HEK293 (cell line): ENCODE measurements at regions not wholly inside any gene's neighbourhood (a gene's known extent, or its start where the extent isn't known, plus 50 kb on each side); places are given as distances from the start of the nearest gene placed in this dataset.

Experiments
- CTCF ChIA-PET: fragments of 350-600 bp; formaldehyde crosslinking; extraction: SDS; loops from one replicate; lab custom pipeline; 2021; ENCODE audit warnings: antibody characterized with exemption; lab: Yijun Ruan, JAX
- POLR2A ChIA-PET: fragments of 300-600 bp; formaldehyde crosslinking; extraction: SDS; loops from one replicate; lab custom pipeline; 2020; ENCODE audit warnings: antibody characterized with exemption, inconsistent platforms; lab: Yijun Ruan, JAX
- H3K27ac ChIP-seq: fragments of 200-500 bp; sonication (Bioruptor generic); 2 replicates; pipeline ENCODE4 v1.5.1; 2014; ENCODE audit warnings: low read depth, low read length, control low read depth, inconsistent platforms; ENCODE audit errors: extremely low read depth
- H3K36me3 ChIP-seq, 2 experiments: fragments of 200-500 bp in 1 of 2; sonication (Bioruptor generic) in 1 of 2; 1 replicate in 1 of 2; 2 replicates in 1 of 2; pipeline ENCODE4 v1.5.1; 2014 to 2017; ENCODE audit warnings: inconsistent platforms in 2 of 2, low read length in 2 of 2; ENCODE audit not compliant: control insufficient read depth in 2 of 2, insufficient read depth in 1 of 2
- H3K4me1 ChIP-seq: fragments of 200-500 bp; sonication (Bioruptor generic); 2 replicates; pipeline ENCODE4 v1.5.1; 2014; ENCODE audit warnings: mild to moderate bottlenecking, low read length, inconsistent platforms; ENCODE audit not compliant: control insufficient read depth, insufficient read depth
- H3K4me3 ChIP-seq: 2 replicates; pipeline ENCODE4 v1.5.1; 2011; ENCODE audit warnings: low read depth, mild to moderate bottlenecking, control low read depth, low read length, moderate library complexity
- H3K9me3 ChIP-seq: fragments of 200-500 bp; sonication (Bioruptor generic); 2 replicates; pipeline ENCODE4 v1.5.1; 2014; ENCODE audit warnings: low read depth, low read length, inconsistent platforms; ENCODE audit not compliant: control insufficient read depth, insufficient read depth
- HOXD13 ChIP-seq: sonication (generic); formaldehyde crosslinking; IDR thresholded peaks from 2 replicates; pipeline ENCODE4 v1.8.0; 2022; ENCODE audit warnings: missing genetic modification reagents, borderline replicate concordance
- PRDM1 ChIP-seq: fragments of 450-650 bp; formaldehyde crosslinking; IDR thresholded peaks from 2 replicates; pipeline ENCODE4; 2016; ENCODE audit warnings: missing biosample characterization, missing genetic modification characterization
- SP7 ChIP-seq: fragments of 450-650 bp; formaldehyde crosslinking; IDR thresholded peaks from 2 replicates; pipeline ENCODE4 v1.5.1; 2016; ENCODE audit warnings: missing biosample characterization, missing genetic modification characterization
- TCF7L2 ChIP-seq: IDR thresholded peaks from 2 replicates; pipeline ENCODE4 v1.6.1; 2011; ENCODE audit warnings: low read depth, mild to moderate bottlenecking, inconsistent platforms, low read length, moderate library complexity, borderline replicate concordance
- WT1 ChIP-seq: fragments of 450-650 bp; formaldehyde crosslinking; IDR thresholded peaks from 2 replicates; pipeline ENCODE4 v1.5.1; 2016; ENCODE audit warnings: missing biosample characterization, missing genetic modification characterization
- ZBTB7A ChIP-seq: fragments of 450-650 bp; formaldehyde crosslinking; IDR thresholded peaks from 2 replicates; pipeline ENCODE4 v1.5.1; 2016; ENCODE audit warnings: low read depth, missing biosample characterization, missing genetic modification characterization
- ZNF138 ChIP-seq: fragments of 450-650 bp; formaldehyde crosslinking; IDR thresholded peaks from 2 replicates; pipeline ENCODE4 v1.5.1; 2016; ENCODE audit warnings: missing biosample characterization, missing genetic modification characterization, borderline replicate concordance
- ZNF184 ChIP-seq: fragments of 450-650 bp; IDR thresholded peaks from 2 replicates; pipeline ENCODE4 v1.5.1; 2018; ENCODE audit warnings: missing biosample characterization, mild to moderate bottlenecking, missing genetic modification characterization
- ZNF324 ChIP-seq: fragments of 450-650 bp; formaldehyde crosslinking; IDR thresholded peaks from 2 replicates; pipeline ENCODE4 v1.5.1; 2016; ENCODE audit warnings: missing biosample characterization, missing genetic modification characterization
- ZNF366 ChIP-seq: fragments of 450-650 bp; formaldehyde crosslinking; conservative IDR thresholded peaks from 2 replicates; pipeline ENCODE4 v1.5.1; 2016; ENCODE audit warnings: missing biosample characterization, missing genetic modification characterization
- ZNF404 ChIP-seq: fragments of 450-650 bp; formaldehyde crosslinking; IDR thresholded peaks from 2 replicates; pipeline ENCODE4 v1.5.1; 2017; ENCODE audit warnings: missing biosample characterization, missing genetic modification characterization
- ZNF416 ChIP-seq: fragments of 450-650 bp; formaldehyde crosslinking; IDR thresholded peaks from 2 replicates; pipeline ENCODE4 v1.5.1; 2016; ENCODE audit warnings: missing biosample characterization, missing genetic modification characterization
- ZNF48 ChIP-seq: fragments of 450-650 bp; formaldehyde crosslinking; IDR thresholded peaks from 2 replicates; pipeline ENCODE4 v1.5.1; 2016; ENCODE audit warnings: missing biosample characterization, missing genetic modification characterization
- ZNF830 ChIP-seq: fragments of 450-650 bp; IDR thresholded peaks from 2 replicates; pipeline ENCODE4 v1.5.0; 2018; ENCODE audit warnings: missing biosample characterization, missing genetic modification characterization, low read depth, mild to moderate bottlenecking, moderate library complexity
- TF ChIP-seq, protein P1 (sequence below): fragments of 450-650 bp; formaldehyde crosslinking; IDR thresholded peaks from 2 replicates; pipeline ENCODE4 v1.5.0; 2017; ENCODE audit warnings: missing biosample characterization, missing genetic modification characterization, borderline replicate concordance
- TF ChIP-seq, protein P2 (sequence below): fragments of 450-650 bp; formaldehyde crosslinking; IDR thresholded peaks from 2 replicates; pipeline ENCODE4 v1.5.1; 2016; ENCODE audit warnings: missing biosample characterization, missing genetic modification characterization
- TF ChIP-seq, protein P3 (sequence below): fragments of 450-650 bp; formaldehyde crosslinking; IDR thresholded peaks from 2 replicates; pipeline ENCODE4 v1.5.1; 2016; ENCODE audit warnings: missing biosample characterization, missing genetic modification characterization
- TF ChIP-seq, protein P4 (sequence below): fragments of 450-650 bp; formaldehyde crosslinking; IDR thresholded peaks from 2 replicates; pipeline ENCODE4 v1.5.1; 2016; ENCODE audit warnings: missing biosample characterization, missing genetic modification characterization

DNA sequence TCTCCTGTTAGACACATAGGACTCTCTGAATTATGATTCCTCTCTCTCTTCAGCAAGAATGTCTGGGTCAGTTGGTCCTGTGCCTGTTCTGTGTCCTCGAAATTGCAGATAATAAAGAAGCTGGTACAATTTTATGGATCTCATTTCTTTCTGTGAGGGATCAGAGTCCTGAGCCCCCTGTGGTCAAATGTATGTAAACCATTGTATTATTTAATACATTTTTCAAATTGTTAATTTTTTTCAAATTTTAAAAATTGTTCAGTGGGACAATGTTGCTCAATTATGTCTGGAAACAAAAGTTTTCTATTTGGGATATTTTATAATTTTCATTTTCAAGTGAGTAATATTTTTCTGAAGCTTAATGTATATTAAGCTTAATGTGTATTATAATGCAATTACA is 513.5 kb downstream of the CCER1 start:
- ChIA-PET POLR2A (no interaction called here), CTCF (no interaction called here)
- Histone ChIP-seq H3K36me3 (no peaks in the 10 kb centered on the region), H3K4me1 (no peaks in the 10 kb centered on the region), H3K27ac (no peak overlapping the region), H3K4me3 (no peak overlapping the region), H3K9me3 (no peaks in the 10 kb centered on the region)
- no peak for TF ChIP-seq ZNF138 (tag by site-specific recombination)

DNA sequence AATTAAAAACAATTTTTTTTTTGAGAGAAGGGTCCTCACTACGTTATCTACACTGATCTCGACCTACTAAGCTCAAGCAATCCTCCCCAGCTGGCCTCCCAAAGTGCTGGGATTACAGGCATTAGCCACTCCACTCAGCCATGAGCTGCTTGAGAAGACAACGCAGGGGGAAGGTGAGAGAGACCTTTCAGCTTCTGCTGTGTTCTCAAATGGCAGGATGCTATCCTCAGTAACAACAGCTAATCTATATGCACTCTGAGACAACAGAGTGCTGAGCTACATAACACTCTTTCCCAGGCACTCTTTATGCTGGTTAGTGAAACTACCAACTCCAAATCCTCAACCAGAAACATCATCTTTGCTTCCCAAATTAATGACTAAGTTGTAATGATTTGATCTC is 526.1 kb downstream of the CCER1 start:
- Histone ChIP-seq H3K4me3 (no peak overlapping the region), H3K9me3 (no peaks in the 10 kb centered on the region), H3K4me1 (no peaks in the 10 kb centered on the region), H3K27ac (no peak overlapping the region), H3K36me3 (no peaks in the 10 kb centered on the region)
- ChIA-PET CTCF (no interaction called here), POLR2A (no interaction called here)
- TF ChIP-seq WT1 (tag by site-specific recombination) = no peak
- no peak for TF ChIP-seq ZNF830
- no peak for TF ChIP-seq ZNF48 (tag by site-specific recombination)
- TF ChIP-seq ZBTB7A = no peak
- TF ChIP-seq ZNF404 = no peak
- TF ChIP-seq PRDM1 = no peak
- no peak for TF ChIP-seq ZNF324
- TF ChIP-seq ZNF416 (tag by site-specific recombination) = no peak

DNA sequence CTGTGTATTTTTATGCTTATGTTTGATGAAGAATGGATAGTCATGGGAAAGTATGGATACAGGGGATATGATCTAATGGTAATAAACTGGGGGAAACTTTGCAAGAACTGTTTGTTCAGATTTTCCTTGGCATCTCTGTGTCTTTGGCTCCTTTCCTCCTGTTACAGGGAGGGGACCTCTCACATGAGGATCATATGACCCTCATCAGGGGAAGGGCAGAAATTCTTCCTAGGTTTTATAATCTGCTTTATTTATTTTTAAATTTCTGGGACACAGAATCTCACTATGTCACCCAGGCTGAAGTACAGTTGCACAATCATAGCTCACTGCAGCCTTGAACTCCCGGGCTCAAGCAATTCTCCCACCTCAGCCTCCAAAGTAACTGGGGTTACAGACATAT is 526.5 kb downstream of the CCER1 start:
- H3K27ac ChIP-seq = no peak overlapping the region
- no peaks in the 10 kb centered on the region for H3K4me1 ChIP-seq
- POLR2A ChIA-PET = no interaction called here
- no peak overlapping the region for H3K4me3 ChIP-seq
- H3K36me3 ChIP-seq = no peaks in the 10 kb centered on the region
- TF ChIP-seq, protein P1, sequence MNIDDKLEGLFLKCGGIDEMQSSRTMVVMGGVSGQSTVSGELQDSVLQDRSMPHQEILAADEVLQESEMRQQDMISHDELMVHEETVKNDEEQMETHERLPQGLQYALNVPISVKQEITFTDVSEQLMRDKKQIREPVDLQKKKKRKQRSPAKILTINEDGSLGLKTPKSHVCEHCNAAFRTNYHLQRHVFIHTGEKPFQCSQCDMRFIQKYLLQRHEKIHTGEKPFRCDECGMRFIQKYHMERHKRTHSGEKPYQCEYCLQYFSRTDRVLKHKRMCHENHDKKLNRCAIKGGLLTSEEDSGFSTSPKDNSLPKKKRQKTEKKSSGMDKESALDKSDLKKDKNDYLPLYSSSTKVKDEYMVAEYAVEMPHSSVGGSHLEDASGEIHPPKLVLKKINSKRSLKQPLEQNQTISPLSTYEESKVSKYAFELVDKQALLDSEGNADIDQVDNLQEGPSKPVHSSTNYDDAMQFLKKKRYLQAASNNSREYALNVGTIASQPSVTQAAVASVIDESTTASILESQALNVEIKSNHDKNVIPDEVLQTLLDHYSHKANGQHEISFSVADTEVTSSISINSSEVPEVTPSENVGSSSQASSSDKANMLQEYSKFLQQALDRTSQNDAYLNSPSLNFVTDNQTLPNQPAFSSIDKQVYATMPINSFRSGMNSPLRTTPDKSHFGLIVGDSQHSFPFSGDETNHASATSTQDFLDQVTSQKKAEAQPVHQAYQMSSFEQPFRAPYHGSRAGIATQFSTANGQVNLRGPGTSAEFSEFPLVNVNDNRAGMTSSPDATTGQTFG (tag by site-specific recombination) = no peak
- TF ChIP-seq ZNF184 (tag by site-specific recombination) (no peak), SP7 (no peak), TCF7L2 (no peak), ZNF366 (no peak), HOXD13 (CRISPR knock-in tag) (no peak)
- TF ChIP-seq, protein P2, sequence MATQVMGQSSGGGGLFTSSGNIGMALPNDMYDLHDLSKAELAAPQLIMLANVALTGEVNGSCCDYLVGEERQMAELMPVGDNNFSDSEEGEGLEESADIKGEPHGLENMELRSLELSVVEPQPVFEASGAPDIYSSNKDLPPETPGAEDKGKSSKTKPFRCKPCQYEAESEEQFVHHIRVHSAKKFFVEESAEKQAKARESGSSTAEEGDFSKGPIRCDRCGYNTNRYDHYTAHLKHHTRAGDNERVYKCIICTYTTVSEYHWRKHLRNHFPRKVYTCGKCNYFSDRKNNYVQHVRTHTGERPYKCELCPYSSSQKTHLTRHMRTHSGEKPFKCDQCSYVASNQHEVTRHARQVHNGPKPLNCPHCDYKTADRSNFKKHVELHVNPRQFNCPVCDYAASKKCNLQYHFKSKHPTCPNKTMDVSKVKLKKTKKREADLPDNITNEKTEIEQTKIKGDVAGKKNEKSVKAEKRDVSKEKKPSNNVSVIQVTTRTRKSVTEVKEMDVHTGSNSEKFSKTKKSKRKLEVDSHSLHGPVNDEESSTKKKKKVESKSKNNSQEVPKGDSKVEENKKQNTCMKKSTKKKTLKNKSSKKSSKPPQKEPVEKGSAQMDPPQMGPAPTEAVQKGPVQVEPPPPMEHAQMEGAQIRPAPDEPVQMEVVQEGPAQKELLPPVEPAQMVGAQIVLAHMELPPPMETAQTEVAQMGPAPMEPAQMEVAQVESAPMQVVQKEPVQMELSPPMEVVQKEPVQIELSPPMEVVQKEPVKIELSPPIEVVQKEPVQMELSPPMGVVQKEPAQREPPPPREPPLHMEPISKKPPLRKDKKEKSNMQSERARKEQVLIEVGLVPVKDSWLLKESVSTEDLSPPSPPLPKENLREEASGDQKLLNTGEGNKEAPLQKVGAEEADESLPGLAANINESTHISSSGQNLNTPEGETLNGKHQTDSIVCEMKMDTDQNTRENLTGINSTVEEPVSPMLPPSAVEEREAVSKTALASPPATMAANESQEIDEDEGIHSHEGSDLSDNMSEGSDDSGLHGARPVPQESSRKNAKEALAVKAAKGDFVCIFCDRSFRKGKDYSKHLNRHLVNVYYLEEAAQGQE = no peak
- TF ChIP-seq, protein P3, sequence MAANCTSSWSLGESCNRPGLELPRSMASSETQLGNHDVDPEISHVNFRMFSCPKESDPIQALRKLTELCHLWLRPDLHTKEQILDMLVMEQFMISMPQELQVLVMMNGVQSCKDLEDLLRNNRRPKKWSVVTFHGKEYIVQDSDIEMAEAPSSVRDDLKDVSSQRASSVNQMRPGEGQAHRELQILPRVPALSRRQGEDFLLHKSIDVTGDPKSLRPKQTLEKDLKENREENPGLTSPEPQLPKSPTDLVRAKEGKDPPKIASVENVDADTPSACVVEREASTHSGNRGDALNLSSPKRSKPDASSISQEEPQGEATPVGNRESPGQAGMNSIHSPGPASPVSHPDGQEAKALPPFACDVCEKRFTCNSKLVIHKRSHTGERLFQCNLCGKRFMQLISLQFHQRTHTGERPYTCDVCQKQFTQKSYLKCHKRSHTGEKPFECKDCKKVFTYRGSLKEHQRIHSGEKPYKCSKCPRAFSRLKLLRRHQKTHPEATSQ (tag by site-specific recombination) = no peak
- TF ChIP-seq, protein P4, sequence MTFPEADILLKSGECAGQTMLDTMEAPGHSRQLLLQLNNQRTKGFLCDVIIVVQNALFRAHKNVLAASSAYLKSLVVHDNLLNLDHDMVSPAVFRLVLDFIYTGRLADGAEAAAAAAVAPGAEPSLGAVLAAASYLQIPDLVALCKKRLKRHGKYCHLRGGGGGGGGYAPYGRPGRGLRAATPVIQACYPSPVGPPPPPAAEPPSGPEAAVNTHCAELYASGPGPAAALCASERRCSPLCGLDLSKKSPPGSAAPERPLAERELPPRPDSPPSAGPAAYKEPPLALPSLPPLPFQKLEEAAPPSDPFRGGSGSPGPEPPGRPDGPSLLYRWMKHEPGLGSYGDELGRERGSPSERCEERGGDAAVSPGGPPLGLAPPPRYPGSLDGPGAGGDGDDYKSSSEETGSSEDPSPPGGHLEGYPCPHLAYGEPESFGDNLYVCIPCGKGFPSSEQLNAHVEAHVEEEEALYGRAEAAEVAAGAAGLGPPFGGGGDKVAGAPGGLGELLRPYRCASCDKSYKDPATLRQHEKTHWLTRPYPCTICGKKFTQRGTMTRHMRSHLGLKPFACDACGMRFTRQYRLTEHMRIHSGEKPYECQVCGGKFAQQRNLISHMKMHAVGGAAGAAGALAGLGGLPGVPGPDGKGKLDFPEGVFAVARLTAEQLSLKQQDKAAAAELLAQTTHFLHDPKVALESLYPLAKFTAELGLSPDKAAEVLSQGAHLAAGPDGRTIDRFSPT = no peak
- no peaks in the 10 kb centered on the region for H3K9me3 ChIP-seq
- CTCF ChIA-PET = no interaction called here
